Progenitor cell of endocrine pancreas (in vitro differentiated cells): ENCODE measurements at regions not wholly inside any gene's neighbourhood (a gene's known extent, or its start where the extent isn't known, plus 50 kb on each side); places are given as distances from the start of the nearest gene placed in this dataset.

Source experiments
- DNase-seq: peaks from one replicate; pipeline ENCODE4 v3.0.0; 2021; ENCODE audit warnings: low spot score; ENCODE audit not compliant: unreplicated experiment
- H3K27ac Mint-ChIP-seq: 2 replicates; pipeline ENCODE4 v1.8.0; 2021; ENCODE audit warnings: mild to moderate bottlenecking, moderate library complexity, mixed read lengths
- H3K27me3 Mint-ChIP-seq: 2 replicates; pipeline ENCODE4 v1.8.0; 2021; ENCODE audit warnings: mixed read lengths
- H3K36me3 Mint-ChIP-seq: 2 replicates; pipeline ENCODE4 v1.8.0; 2022; ENCODE audit warnings: mixed read lengths; ENCODE audit not compliant: insufficient read depth
- H3K4me1 Mint-ChIP-seq: 2 replicates; pipeline ENCODE4 v1.8.0; 2021; ENCODE audit warnings: low read depth, mixed read lengths
- H3K4me3 Mint-ChIP-seq: 2 replicates; pipeline ENCODE4 v1.8.0; 2021; ENCODE audit warnings: low read depth, mild to moderate bottlenecking, moderate library complexity, mixed read lengths
- H3K9me3 Mint-ChIP-seq: 2 replicates; pipeline ENCODE4 v1.8.0; 2021; ENCODE audit warnings: low read depth, mixed read lengths
- CTCF ChIP-seq: fragments of 200-600 bp; sonication (generic); IDR thresholded peaks from one replicate; pipeline ENCODE4 v1.5.0; 2021; ENCODE audit warnings: antibody characterized with exemption, mild to moderate bottlenecking; ENCODE audit not compliant: unreplicated experiment

- Mint-ChIP-seq H3K4me1 (peaks cover 2% of the 10 kb centered on the region), H3K4me3 (no peak overlapping the region), H3K9me3 (peaks cover 3% of the 10 kb centered on the region), H3K27me3 (no peaks in the 10 kb centered on the region), H3K27ac (no peak overlapping the region), H3K36me3 (no peaks in the 10 kb centered on the region)
- no peak for TF ChIP-seq CTCF
- DNase-seq, result no peak
Measured at GRCh38 chr3:78430741-78431140, 1337.1 kb downstream of the ROBO1 start.

DNA sequence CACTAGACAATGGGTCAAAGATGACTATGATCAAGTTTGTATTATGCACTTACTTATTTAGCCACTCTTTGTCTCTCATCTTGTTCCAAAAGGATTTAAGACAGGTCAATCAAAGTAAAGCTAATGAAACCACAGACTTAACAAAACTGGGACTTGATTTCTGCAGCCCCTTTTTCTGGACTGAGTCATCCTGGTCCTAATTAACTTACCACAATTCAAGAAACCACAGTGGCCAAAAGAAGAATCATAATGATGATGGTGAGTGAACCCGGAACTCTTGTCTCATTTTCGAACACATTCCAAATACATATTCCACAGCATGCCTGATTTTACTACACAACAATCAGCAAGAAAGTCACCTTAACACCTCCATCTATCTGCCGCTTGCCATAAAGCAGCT lies 1333.0 kb downstream of the ROBO1 start:
- Mint-ChIP-seq H3K4me3 (no peak overlapping the region), H3K36me3 (no peaks in the 10 kb centered on the region), H3K9me3 (peaks cover 3% of the 10 kb centered on the region), H3K4me1 (no peaks in the 10 kb centered on the region), H3K27me3 (no peaks in the 10 kb centered on the region), H3K27ac (peak overlapping the region; percentile 71)
- no peak for DNase-seq
- TF ChIP-seq CTCF, result no peak

DNA sequence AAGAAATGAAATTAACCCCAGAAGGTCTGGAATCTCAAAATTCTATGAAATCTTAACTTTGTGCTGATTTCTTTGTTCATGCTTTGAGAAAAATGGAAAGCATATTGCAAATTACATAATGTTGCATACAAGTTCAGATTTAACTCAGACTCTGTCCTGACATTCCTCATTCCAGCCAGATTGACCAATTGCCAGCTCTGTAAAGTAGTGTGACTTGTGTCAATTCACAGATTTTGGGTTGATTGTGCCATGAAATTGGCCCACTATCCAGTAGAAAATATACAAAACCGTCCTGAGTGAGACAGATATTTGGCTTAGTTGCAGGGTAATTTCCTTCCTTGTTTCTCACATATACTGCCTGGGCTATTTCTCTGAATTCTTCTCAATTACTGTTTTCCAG lies 1312.6 kb downstream of the ROBO1 start:
- Mint-ChIP-seq H3K27ac (no peak overlapping the region), H3K36me3 (no peaks in the 10 kb centered on the region), H3K4me3 (no peak overlapping the region), H3K9me3 (no peaks in the 10 kb centered on the region), H3K4me1 (no peaks in the 10 kb centered on the region), H3K27me3 (no peaks in the 10 kb centered on the region)
- DNase-seq, result no peak
- no peak for TF ChIP-seq CTCF

DNA sequence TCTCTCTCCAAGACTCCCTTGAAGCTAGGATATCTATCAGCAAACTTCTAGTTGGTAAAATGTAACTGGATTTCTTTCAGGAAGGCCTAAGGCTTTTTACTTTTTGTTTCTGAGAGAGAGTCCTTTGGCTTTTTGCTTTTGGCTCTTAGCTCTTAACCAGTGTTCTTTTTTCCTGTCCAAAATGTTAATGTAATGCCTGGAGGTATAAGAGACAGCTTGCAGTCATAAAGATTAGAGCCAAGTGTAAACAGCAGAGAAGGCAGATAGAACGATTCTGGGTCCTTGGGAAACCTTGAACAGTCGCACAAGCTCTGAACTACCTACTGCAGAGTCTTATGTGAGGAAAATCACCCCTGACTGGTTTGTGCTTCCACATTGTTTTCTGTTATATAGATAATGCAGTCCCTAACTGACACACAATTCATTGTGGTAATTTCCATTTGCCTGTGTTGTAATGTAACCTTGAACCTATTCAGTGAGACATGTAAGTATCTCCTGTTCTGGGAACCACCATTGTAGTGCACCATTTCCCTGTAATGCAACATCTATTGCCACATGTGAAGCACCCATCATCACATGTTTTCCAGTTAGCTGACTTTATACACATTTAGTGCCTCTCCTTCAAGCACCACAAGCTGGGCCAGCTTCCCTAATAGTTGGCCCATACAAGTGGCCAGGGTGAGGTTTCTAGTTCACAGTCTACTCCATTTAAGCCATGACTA lies 1311.9 kb downstream of the ROBO1 start:
- Mint-ChIP-seq H3K27me3 (no peaks in the 10 kb centered on the region), H3K4me1 (no peaks in the 10 kb centered on the region), H3K9me3 (no peaks in the 10 kb centered on the region), H3K4me3 (no peak overlapping the region), H3K27ac (no peak overlapping the region), H3K36me3 (no peaks in the 10 kb centered on the region)
- no peak for DNase-seq
- no peak for TF ChIP-seq CTCF

DNA sequence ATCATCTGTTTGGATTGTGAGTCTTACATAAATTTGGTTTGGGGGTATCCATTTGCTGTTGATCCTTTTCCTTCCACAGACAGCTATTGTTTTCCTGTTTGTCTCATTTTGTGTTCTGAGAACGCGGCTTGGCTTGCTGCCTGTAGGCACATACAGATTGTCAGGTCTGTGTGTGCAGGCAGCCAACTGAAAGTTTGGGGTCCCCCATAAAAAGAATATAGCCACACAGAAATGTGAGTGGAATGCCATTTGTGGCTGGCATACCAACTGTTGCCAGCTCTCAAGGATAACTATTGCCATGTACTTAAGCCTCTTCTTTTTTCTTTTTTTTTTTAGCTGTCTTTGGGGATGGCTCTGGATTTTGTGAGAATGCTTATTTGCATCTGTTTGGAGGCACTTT lies 1308.0 kb downstream of the ROBO1 start:
- no peak for DNase-seq

More for the DNA sequence above, 1308.0 kb downstream of the ROBO1 start:
- Mint-ChIP-seq H3K4me3 (no peak overlapping the region), H3K27me3 (no peaks in the 10 kb centered on the region), H3K9me3 (peaks cover 10% of the 10 kb centered on the region), H3K4me1 (no peaks in the 10 kb centered on the region), H3K36me3 (peaks cover 5% of the 10 kb centered on the region), H3K27ac (no peak overlapping the region)
- TF ChIP-seq CTCF, result no peak
